ENCODE measurements at regions not wholly inside any gene's neighbourhood (a gene's known extent, or its start where the extent isn't known, plus 50 kb on each side); places are given as distances from the start of the nearest gene placed in this dataset.
"Not testable (repeated sequence)": the region's sequence is repeated elsewhere in the genome, so short reads cannot be mapped to it uniquely, and the experiment has no call there.

DNA sequence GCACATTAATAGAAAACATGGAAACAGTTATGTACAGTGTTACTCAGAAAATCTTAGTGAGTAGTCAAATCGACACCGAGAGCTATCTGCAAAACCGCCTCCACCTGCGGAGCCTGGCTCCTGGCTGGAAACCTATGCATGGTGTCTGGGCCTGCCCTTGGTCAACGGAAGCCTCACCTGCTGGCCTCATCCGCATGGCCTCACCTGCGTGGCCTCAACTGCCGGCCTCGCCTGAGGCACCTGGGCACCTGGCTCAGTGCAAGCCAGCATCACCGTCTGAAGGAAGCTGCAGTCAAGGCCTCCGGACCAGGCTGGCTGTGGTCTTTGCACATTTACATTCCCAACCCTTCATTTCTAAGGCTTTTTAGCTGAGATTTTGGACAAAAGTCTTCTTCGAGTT lies 352.1 kb downstream of the POM121L12 start:
- DNase-seq (ENCODE audit: low spot score), result no peak

DNA sequence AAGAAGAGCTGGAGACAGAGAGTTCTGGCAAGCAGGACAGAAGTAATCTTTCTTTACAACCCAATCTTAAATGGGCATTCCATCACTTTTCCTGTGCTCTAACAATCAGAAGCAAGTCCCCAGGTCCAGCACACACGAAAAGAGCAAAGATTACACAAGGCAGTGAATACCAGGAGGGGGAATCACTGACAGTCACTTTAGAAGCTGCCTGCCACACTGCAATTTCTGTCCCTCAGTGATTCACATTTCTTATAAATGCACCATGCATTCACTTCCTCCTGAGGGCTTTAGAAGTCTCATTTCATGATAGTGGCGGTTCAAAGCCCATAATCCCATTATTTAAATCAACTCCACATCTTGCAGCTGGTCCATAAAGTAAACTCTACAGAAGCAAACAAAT lies 362.5 kb downstream of the POM121L12 start:
- DNase-seq (ENCODE audit: low spot score), result no peak

DNA sequence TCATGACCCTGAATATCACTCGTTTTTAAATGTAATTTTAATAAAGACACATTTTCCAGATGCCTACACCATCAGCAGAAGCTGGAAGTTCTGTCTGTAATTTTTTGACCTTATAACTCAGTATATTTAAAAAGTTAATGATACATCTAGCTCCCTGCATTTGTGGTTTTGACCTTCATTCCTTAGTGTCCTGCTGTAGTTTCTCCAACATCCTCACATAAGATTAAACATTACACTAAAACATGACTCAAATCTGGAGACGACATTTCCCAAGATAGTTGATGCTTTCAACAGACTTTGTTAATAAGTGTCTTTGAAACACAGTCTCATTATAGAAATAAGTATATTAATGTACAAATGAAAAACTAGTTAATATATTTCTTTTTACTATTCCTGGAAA lies 363.1 kb downstream of the POM121L12 start:
- no peak for DNase-seq (ENCODE audit: low spot score)

DNA sequence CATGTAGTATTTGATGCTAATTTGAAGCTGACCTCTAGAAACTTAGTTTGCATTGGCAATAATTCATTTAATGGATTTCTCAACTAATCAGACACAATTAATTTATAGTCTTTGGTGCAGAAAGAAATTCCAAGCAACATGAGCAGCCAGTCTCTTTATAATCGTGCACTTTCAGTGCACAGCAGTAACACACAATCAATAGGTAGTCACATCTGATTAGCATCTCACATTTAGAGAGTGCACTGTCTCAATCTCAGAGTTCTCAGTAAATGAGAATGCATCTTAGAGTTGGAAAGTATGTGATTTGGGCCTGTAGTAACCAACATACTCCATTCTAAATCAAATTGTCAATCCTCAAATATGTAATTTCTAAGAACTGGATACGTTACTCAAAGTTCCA lies 377.6 kb downstream of the POM121L12 start:
- no peak for DNase-seq (ENCODE audit: low spot score)

DNA sequence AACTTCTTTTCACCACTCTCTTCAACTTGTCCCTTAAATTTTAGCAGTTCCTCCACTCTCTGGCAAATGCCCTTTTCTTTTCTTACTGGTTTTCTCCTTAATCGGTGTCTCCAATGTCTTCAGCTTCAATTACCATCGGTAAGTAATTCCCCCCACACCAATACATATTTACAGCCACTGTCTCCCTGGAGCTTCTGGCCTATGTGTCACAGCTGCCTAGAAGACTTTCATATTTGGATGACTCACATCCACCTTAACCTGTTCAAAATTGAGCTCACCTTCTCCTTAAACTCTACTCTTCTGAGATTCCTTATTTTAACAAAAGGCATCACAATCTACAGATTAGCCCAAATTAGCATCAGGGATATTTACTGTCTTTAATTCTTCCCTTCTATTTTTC lies 380.4 kb downstream of the POM121L12 start:
- DNase-seq (ENCODE audit: low spot score), result no peak

DNA sequence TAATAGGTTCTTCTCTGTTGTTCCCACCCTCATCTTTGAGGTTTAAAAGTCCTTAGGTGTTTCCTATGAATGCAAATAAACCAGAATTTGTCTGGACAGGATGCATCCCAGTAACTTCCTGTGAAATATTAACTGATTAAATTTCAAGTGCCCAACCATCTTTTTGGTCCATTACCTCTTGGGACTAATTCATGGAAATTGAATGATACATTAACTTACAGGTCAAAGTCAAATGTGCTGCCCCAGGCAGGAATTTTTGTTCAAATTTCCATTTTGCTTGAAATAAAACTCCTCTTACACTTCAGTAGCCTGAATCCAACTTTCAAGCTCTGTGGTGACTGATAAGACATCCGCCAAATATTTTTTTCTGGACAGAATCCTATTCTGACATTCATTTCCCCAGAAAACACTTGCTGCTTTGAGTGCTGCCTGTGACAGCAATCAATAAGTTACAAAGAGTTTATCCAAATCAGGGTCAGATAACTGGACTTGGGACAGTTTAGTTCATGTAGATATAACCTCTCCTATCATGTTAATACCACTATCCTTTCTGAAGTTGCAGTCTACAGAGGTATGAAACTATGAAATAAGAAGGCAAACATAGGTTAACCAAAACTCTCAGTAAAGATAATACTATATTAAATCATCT lies 383.5 kb downstream of the POM121L12 start:
- no peak for DNase-seq (ENCODE audit: low spot score)

DNA sequence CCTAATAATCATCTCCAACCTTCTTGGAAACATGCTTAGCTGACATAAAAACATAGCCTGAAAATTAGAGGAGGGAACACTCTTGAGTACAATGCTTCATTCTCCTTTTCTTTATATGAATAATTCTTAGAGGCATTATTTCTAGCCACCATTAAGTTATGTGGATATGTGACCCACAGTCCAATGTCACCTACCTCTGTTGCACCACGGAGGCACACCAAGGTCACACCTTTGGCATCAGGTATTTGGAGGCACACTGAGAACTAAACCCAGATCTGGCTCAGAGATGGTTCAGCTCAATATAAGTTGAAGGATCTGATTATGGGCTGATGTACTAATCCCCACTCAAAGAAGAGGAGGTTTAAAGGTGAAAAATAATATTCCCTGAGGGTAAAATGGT lies 385.1 kb downstream of the POM121L12 start:
- no peak for DNase-seq (ENCODE audit: low spot score)

DNA sequence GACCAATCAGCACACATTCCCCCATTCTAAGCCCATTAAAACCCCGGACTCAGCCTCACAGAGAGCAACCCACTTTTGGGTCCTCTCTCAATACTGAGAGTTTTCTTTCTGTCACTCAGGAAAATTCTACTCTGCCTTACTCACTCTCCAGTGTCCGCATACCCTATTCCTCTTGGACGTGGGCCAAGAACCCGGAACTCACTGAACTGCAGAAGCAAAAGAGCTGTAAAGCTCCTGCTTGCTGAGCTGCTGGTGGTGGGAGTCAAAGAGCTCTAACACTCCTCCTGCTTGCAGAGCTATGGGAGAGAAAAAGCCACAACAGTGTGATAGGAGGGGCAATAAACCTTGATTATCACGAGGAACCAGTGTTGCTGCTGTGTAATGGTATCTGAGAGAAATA lies 386.9 kb downstream of the POM121L12 start:
- no peak for DNase-seq (ENCODE audit: low spot score)

DNA sequence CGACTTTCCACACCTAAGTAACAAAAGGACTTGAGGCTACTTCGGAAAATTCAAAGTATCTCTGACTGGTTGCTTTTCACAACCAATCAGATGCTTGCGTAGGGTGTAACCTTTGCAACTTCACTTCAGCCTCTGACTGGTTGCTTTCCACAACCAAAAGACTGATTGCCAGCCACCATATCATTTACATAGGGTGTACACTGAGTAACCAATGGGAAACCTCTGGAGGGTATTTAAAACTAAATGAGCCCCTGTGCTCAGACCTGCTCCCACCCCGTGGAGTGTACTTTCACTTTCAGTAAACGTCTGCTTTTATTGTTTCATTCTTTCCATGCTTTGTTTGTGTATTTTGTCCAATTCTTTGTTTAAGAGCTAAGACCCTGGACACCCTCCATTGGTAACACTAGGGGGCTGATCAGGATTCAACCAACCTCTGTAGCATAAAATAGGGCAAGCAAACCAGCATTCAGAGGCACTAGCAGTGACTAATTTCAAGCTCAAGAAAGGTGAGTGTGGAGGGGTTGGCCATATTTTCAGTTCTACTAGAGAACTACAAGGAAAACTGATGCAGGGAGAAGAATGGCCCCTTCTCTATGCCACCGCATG lies 390.8 kb downstream of the POM121L12 start:
- no peak for DNase-seq (ENCODE audit: low spot score)

DNA sequence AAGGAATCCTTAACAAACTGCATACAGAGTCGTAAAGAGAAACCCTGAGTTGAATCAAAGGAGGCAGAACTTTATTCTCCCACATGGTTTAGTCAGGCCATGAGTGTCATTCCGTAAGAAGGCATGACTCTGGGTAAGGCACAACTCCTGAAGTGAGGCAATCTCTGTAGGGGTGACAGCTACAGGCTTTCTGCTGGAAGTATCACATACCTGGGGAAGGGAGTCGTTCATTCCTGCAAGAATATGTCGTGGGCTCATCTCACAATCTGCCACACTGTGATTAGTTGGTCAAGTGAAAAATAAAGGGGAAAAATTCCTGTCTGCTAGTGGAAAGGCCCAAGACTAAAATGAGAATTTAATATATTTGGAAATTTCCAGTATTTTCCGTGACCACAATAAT lies 392.6 kb downstream of the POM121L12 start:
- no peak for DNase-seq (ENCODE audit: low spot score)

DNA sequence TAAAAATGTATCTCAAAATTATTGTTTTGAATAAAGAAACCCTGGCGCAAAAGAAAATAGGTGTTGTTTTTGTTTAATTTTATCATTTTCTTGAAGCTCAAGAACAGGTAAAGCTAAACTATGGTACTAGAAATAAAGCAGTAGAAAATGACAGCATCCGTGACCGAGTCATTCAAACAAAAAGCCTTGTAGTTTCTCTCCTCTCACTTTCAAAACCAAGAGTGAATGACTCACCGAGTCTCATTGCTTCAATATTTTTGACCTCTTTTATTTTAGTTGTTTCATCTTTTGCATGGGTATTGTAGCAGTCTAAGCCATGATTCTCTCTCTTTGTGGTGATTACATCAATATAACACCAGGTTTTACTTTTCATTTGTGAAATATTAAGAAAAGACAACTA lies 396.5 kb downstream of the POM121L12 start:
- DNase-seq (ENCODE audit: low spot score), result no peak

DNA sequence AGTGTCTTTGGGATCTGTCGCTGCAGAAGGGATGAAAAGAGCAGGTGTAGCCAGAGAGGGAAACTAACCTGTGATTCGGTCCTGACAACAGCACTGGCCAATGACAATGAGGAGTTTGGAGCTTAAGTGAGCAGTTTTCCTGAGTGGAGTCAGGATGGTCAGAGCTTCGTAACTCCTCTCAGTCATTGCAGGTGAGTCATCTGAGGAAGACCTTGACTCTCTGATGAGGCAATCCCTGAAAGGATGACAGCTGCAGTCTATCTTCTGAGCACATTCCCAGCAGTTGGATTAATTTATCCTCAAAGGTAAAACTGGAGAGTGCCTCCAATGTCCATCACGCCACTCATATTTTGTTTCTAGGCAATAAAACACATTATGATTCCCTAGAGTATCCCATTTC lies 401.9 kb downstream of the POM121L12 start:
- DNase-seq (ENCODE audit: low spot score), result no peak

DNA sequence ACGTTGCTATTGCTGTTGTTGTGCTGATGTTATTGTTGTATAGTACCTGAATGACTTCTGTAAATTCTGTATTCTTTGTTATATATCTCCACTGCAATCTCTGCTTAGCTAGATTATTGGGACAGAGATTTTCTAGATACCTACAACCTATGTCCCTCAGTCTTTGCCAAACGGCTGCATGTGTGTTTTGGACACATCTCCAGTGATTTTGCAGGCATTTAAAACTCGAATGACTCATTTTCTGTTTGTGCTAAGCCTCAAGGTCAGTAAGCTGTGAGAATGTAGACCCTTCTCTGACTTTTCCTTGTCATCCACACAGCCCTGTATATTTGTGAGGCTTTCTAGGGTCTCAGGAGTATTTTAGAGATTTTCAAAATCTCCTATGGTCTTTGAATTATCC lies 410.7 kb downstream of the POM121L12 start:
- no peak for DNase-seq (ENCODE audit: low spot score)

DNA sequence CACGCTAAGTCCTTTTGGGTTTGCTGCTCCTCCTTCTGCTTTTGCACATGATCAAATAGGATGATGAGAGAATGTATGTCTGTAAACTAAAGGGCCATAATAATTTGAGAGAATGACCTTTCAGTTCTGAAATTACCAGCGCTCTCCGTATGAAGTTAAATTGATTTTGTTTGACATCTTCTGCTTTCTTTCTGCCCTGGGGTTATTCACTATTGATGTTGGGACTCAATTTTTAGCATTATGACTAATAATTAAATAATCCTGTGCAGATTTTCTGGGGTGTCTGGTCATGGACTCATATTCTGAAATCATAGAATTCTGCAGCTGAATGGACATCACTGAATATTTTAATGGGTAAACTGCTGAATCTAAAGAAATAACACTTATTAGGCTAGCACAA lies 423.2 kb downstream of the POM121L12 start:
- DNase-seq (ENCODE audit: low spot score), result no peak

DNA sequence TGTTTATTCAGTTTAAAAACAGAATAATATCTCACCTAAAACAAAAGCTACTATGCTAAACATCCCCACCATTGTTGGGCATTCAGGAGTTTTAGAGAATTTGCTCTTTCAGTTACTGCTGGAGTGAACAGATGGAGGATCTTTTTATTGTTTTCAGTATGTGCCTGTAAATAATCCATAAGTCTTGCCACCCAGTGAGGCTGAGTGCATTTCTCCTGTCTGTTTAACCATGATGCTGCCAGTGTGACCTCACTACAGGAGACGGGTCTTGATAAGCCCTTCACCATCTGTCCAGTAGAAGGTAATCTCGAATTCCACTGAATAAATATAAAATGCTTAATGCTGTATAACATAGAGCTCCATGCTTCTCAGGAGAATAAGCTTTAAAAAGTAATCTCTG lies 430.9 kb downstream of the POM121L12 start:
- DNase-seq (ENCODE audit: low spot score), result no peak

DNA sequence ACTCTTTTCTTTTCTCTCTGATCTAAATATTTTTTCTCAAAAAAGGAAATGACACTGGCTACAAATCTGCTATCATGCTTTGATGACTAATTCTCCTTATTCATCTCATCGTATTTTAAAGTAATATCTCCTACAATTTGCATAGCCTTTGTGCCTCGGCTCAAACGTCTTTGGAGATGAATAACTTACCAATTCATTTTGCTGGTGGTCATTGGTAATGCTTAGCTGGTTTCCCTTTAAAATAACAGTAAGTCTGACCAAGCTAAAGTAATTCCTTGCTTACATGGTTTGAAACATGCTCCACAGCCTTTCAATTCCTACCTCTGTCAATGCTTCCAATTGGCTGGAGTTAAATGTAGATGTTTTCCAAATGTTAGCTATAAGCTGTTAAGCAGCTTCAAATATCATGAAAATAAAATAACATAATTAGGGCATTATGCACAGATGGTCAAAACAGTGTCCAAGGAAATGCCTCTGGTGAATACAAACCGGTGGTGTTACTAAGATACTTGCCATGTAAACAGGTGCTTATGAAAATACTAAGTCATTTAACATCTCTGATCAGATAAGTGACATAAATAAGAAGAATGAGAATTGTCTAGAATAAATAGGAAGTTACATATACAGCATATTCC lies 435.0 kb downstream of the POM121L12 start:
- DNase-seq (ENCODE audit: low spot score), result no peak

DNA sequence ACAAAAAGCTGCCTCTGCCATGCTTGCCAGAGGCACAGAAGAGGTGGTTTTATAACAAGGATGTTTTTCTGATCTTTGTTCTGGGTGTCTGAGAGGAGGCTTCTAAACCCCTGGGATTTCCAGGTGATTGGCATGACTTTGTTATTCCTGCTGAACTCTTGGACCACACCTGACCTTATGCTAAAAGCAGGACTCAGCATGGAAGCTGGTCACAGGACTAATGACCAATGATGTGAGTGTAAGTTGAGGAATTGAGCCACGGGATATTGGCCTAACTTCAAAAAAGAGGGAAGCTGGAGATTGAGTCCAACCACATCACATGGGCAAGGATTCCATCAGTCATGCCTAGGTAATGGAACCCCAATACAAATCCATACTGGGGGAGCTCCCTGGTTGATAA lies 437.9 kb downstream of the POM121L12 start:
- no peak for DNase-seq (ENCODE audit: low spot score)

DNA sequence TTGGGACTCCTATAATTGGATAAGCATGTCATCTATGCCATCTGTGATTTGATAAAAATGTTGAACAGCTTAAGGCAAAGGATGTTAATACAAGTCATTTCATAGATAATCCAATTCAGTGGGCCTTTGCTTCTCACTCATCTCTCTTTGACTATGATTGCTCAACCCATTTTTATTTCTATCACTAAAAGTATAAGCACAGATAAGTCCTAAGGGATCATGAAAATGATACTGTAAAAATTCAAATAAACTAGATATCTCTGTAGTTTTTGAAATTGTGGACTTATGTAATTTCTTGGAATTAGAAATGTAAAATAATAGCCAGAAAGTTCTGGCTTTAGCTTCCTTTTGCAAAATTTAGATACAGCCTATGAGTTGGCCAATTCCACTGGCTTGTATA lies 440.3 kb downstream of the POM121L12 start:
- no peak for DNase-seq (ENCODE audit: low spot score)

DNA sequence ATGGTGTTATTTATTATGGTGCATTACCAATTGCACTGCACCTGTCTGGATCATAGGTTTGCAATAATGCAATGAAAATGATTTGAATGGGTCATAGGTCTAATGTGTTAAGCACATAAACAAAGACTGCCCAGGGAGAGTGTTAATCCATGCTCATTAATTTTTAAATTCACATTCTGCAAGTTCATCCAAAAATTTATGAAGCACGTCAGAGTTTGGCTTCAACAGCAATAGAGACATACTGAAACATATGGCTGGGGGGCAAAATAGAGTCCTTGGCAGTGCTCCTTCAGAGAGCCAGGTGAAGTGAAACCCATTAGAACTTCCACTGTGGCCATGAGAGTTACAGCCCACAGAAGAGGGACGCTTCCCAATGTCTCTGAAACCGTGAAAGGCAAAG lies 441.1 kb downstream of the POM121L12 start:
- DNase-seq (ENCODE audit: low spot score), result no peak

DNA sequence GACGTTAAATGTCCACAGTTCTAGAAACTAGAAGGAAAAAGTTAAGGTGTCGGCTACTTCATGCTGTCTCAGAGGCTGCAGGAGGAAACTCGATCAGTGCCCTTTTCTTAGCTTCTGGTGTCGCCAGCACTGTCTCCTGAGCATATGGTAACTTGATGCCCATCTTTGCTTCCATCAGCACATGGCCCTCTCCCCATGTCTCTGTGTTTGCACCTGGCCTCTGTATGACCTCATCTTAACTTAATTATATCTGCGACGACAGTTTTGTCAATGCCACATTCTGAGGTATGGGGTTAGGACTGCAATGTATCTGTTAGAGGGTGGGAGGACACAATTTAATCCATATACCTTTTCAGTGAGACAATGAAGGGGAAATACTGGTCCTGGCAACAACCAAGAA lies 449.9 kb downstream of the POM121L12 start:
- no peak for DNase-seq (ENCODE audit: low spot score)

DNA sequence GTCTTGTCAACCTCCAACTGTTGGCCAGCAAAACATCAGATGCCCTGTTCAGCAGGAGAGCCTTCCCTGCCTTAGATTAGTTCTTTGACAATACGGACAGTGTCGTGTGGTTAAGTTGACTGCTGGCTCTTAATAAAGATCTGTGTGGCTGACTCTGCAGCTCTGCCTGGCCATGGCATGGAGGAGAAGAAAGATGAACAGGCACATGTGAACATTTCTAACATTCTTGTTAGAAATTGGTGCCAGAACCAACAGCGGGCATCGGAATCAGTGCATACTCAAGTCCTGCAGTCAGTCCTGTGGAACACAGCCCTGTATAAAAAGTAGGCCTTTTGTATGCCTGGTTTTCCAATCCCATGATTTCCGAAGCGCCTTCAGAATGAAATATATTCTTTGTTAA lies 455.6 kb downstream of the POM121L12 start:
- no peak for DNase-seq (ENCODE audit: low spot score)

DNA sequence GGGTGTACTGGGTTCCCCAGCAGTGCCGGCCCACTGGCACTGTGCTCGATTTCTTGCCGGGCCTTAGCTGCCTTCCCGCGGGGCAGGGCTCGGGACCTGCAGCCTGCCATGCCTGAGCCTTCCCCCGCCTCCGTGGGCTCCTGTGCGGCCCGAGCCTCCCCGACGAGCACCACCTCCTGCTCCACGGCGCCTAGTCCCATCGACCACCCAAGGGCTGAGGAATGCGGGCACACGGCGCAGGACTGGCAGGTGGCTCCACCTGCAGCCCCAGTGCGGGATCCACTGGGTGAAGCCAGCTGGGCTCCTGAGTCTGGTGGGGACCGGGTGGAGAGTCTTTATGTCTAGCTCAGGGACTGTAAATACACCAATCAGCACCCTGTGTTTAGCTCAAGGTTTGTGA lies 459.7 kb downstream of the POM121L12 start:
- DNase-seq (ENCODE audit: low spot score), result not testable (repeated sequence)

DNA sequence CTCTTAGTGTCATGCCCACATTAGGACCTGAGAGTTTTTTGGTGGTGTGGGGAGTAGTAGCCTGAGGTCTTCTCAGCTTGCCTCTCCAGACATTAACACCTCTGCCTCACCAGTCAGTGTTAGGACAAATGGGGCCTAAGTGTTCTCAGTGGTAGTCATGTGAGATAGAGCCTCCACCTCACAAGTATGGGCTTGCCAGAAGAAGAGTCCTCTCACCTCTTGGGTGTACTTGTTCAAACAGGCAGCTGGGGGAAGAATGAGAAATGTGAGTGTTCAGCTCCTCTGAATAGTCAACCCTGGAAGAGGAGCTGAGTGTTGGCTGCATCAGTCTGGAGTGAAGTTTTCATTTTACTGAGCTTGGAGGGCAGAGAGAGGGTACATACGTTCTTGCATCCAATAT lies 464.6 kb downstream of the POM121L12 start:
- DNase-seq (ENCODE audit: low spot score), result no peak

DNA sequence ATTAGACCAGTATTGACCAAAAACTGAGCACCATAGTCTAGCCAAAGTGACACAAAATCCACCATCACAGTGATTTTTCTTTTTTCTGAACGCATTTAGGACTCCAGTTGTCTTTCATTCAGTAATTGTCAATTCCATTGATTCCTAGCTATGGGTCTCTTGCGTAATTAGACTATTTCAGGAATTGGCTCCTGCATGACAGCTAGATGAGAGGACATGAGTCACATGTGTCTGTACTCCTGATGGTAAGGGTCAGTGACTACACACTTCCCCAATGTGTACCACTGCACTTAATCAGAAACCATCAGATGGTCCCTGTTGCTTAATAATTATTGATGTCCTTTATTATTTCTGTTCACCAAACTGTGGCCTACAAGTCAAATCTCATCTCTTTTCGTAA lies 469.5 kb downstream of the POM121L12 start:
- DNase-seq (ENCODE audit: low spot score), result no peak

Data from HT-29 (cell line).